HK-2 (cell line): ENCODE measurements at regions not wholly inside any gene's neighbourhood (a gene's known extent, or its start where the extent isn't known, plus 50 kb on each side); places are given as distances from the start of the nearest gene placed in this dataset.
A peak's percentile ranks its signal among the peaks of the same experiment; 100 is the strongest.
"Not testable (repeated sequence)": the region's sequence is repeated elsewhere in the genome, so short reads cannot be mapped to it uniquely, and the experiment has no call there.

Source experiments
- DNase-seq: peaks from one replicate; pipeline ENCODE4 v3.0.0-alpha.2; 2018; ENCODE audit not compliant: unreplicated experiment

GRCh38 chr6:114810468-114810867, 467.6 kb upstream of the HS3ST5 start:
- DNase-seq = no peak

- DNase-seq = not testable (repeated sequence)
Measured at GRCh38 chr6:114805426-114805825, 462.6 kb upstream of the HS3ST5 start.

GRCh38 chr6:114796576-114796975, 453.8 kb upstream of the HS3ST5 start:
- no peak for DNase-seq

DNA sequence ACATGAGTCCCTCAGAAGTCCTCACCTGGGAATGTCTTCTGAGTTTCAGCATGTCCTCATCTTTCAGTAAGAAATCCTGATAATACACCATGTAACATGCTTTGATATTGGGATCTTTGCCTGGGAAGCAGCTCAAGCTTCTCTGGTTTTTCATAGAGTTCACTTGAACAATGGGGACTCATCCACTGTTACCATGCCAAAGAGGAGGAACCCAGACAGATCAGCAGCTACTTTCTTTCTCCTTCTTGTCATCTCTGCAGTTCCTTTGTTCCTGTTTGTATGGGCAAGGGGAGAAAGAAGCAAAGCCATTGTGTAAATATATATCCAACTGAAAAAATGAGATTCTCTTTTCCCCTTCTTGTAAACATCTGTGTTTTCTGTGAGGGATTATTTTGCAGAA, 450.6 kb upstream of the HS3ST5 start:
- no peak for DNase-seq

GRCh38 chr6:114785235-114786127, 442.7 kb upstream of the HS3ST5 start:
- no peak for DNase-seq

GRCh38 chr6:114783783-114784182, 441.0 kb upstream of the HS3ST5 start:
- DNase-seq = no peak

DNA sequence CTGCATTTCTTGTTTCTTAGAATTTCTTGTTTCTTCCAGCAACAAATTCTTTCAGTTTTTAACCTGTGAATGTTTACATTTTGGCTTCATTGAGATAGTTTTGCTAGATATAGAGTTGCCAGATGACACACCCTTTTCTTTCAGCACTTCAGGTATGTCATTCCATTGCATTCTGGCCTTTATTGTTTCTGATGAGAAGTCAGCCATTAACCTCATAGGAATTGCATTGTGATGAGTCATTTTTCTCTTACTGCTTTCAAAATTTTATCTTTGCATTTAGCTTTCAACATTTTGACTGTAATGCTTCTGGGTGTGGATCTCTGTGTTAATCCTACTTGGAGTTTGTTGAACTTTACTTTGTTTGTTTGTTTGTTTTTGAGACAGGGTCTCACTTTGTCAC, 440.3 kb upstream of the HS3ST5 start:
- DNase-seq = no peak

GRCh38 chr6:114764866-114765265, 422.0 kb upstream of the HS3ST5 start:
- DNase-seq = no peak

DNA sequence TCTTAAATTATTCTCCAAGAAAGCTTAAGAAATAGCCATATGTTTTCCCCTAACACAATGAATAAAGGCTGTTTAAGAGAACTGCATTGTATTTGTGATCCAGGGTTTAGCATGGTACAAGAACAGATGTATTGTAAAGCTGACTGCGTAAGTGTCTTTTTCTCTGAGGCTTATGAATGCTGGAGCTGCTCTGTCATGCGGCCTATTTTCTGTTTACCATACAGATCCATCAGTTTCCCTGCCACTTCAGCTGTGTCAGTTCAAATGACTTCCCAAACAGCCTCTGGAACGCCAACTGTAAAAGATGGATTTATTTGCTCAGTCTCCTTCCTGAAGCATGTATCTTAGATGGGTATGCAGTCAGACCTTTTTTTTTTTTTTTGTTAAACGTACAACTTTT, 419.3 kb upstream of the HS3ST5 start:
- no peak for DNase-seq

GRCh38 chr6:114747995-114748625, 405.3 kb upstream of the HS3ST5 start:
- DNase-seq = peak; percentile 35

- DNase-seq = no peak
Measured at GRCh38 chr6:114740547-114740946, 397.7 kb upstream of the HS3ST5 start.

DNA sequence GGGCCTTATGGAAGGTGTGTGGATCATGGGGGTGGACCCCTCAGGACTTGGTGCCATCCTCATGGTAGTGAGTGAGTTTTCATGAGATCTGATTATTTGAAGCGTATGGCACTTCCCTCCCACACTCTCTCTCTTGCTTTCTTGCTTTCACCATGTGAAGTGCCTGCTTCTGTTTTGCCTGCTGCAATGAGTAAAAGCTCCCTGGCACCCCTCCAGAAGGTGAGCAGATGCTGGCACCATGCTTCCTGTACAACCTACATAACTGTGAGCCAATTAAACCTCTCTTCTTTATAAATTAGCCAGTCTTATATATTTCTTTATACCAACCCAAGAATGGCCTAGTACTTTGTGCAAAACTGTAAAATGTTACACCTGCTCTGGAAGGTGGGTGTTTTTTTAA, 396.8 kb upstream of the HS3ST5 start:
- DNase-seq = no peak

GRCh38 chr6:114735025-114735735, 392.4 kb upstream of the HS3ST5 start:
- DNase-seq = no peak

DNA sequence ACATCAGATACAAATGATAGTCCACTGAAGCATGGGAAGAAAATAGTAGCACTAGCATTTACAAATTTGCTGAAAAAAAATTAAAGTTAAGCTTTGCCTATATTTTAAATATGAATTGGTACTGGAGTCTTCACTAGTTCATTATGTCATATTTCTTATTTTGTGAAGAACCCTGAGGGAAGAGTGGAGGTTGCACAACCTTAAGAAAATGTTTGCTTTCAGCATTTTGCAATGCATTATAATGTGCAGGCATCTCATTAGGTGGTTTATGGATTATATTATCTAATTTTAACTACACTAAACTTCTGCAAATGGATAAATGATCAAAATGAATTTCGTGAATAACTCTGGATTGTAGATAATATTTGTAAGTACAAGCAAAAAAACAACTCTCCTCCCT, 390.8 kb upstream of the HS3ST5 start:
- DNase-seq = no peak

DNA sequence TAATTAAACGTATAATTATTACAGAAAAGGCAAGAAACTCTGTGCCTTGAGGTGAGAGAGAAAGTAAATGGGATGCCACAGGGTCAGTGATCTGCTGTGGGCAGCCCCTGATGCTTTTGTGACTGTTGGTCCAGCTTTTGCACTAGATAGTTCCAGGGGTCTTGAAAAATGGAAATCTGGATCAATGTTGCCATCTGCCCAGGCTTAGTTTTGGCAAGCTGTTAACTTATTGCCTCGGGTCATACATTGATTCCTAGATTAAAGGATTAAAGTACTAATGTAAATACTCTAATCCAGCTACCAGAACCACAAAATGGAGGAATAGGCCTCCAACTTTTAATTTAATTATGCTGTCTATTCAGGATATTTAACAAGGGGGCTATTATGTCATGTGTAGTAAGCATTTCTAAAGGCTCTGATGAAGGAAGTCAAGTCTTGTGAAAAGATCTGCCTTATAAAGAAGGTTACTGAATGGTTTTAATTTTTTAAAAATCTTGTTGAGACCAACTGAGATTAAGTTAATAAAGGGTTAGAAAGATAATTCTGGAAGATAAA, 376.0 kb upstream of the HS3ST5 start:
- DNase-seq = no peak

- DNase-seq = no peak
Measured at GRCh38 chr6:114718186-114718585, 375.4 kb upstream of the HS3ST5 start.

DNA sequence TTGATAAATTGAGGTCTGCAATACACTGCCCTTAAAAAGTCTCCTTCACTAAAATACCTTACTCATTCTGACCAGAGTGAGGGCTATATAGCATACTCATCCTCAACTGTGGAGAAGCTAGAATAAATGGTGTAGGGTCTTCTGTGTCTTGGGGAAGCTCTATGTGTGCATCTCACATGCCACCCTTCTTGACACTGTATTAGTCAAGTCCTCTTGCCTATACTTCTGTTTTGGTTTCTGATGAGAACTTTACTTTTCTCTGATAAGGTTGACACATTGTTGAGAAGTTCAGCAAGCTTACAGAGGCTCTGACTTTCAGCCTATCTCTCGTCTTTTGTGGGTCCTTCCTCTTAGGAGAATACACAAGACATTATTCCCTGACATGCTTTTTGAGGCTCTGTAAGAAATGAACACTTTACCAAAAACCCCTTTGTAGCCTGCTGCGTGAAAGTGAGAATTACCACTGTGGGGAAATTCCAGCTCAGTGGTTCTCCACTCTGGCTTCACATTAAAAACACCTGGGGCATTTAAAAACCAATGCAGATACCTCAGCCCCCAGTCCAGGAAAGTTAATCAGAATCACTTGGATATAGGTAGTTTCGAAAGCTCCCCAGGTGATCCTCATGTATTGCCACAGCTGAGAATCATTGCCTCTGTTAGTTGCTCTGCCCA, 372.1 kb upstream of the HS3ST5 start:
- no peak for DNase-seq

GRCh38 chr6:114713690-114714089, 370.9 kb upstream of the HS3ST5 start:
- DNase-seq = no peak

GRCh38 chr6:114712129-114712662, 369.4 kb upstream of the HS3ST5 start:
- DNase-seq = no peak

DNA sequence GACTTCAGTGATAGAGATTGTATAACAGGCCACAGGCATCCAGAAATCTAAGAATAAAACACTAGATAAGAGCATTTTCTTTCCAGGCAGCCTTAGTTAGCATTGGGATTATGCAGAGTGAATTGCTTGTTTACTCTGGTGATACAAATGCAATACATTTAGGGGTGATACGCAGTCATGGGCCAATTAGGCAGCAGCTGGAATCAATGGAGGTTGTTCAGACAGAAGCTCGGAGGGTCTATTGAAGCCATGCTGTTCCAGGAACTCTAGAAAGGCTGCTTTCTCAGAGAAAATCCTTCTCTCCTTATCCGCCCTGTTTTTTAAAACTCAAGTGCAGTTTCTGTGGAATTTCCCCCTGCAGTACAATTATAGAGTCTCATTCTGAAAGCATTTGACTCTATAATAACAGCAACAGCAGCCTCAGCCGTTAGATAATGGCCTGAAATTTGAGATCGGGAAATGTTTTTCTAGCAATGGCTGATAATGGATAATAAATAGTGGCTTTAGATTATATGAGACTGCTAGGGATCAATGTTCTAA, 364.3 kb upstream of the HS3ST5 start:
- no peak for DNase-seq

GRCh38 chr6:114690625-114691024, 347.8 kb upstream of the HS3ST5 start:
- no peak for DNase-seq
